ENCODE measurements at regions not wholly inside any gene's neighbourhood (a gene's known extent, or its start where the extent isn't known, plus 50 kb on each side); places are given as distances from the start of the nearest gene placed in this dataset.

GRCh38 chr9:99431103-99431502 lies 209.0 kb downstream of the SEC61B start:
- no peak overlapping the region for H3K4me3 ChIP-seq (replicated peaks in 1 of 2; ENCODE audit: low read depth in 2 of 2, low read length in 2 of 2)
- TF ChIP-seq, protein P1, sequence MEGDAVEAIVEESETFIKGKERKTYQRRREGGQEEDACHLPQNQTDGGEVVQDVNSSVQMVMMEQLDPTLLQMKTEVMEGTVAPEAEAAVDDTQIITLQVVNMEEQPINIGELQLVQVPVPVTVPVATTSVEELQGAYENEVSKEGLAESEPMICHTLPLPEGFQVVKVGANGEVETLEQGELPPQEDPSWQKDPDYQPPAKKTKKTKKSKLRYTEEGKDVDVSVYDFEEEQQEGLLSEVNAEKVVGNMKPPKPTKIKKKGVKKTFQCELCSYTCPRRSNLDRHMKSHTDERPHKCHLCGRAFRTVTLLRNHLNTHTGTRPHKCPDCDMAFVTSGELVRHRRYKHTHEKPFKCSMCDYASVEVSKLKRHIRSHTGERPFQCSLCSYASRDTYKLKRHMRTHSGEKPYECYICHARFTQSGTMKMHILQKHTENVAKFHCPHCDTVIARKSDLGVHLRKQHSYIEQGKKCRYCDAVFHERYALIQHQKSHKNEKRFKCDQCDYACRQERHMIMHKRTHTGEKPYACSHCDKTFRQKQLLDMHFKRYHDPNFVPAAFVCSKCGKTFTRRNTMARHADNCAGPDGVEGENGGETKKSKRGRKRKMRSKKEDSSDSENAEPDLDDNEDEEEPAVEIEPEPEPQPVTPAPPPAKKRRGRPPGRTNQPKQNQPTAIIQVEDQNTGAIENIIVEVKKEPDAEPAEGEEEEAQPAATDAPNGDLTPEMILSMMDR (IDR thresholded peaks at IDR 0.05; ENCODE audit: low read depth, low read length), result no peak
- peak; percentile 66 to 73 for DNase-seq (ENCODE audit: low read depth in 2 of 2)

- DNase-seq (ENCODE audit: low read depth in 2 of 2), result no peak
- H3K4me3 ChIP-seq (replicated peaks in 1 of 2; ENCODE audit: low read depth in 2 of 2, low read length in 2 of 2), result no peak overlapping the region
- TF ChIP-seq, protein P1 (IDR thresholded peaks at IDR 0.05; ENCODE audit: low read depth, low read length), result no peak
Observed at GRCh38 chr9:99432075-99432474, 210.0 kb downstream of the SEC61B start.

DNA sequence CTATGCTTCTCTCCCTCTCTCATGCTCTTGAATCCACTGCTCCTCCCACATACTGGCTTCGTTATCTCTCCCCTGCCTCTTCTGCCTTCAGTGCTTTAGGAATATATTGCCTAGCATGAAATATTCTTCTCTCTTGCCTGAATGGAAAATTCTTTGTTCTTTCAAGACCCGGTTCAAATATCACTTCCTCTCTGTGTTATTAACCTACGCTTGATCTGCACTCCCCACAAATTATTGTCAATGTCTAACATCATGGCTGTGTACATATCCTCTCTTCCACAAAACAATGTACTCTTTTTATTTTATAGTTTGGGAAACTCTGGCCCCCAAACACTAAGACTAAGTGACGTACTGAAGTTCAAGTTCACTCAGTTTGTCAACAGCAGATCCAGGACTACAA lies 211.0 kb downstream of the SEC61B start:
- TF ChIP-seq, protein P1 (IDR thresholded peaks at IDR 0.05; ENCODE audit: low read depth, low read length), result no peak
- H3K4me3 ChIP-seq (replicated peaks in 1 of 2; ENCODE audit: low read depth in 2 of 2, low read length in 2 of 2), result no peak overlapping the region
- no peak for DNase-seq (ENCODE audit: low read depth in 2 of 2)

DNA sequence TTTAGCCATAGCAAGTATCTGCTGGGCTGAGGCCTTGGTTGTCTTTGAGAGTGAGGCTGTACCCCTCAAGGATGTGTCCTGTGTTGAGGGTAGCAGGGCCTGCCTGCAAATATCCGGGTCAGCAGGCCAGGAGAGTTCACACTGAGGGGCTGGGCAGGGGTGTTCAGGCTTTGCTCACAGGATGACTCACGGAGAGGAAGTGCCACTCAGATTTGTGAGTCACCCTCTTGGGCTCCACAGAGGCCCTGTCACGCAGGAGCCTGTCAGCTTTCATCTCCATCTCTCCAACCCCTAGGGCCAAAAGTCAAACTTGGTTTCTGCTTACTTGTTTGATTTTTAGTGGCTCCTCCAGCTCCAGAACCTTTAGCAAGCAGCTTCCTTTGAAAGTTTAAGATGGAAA lies 211.5 kb downstream of the SEC61B start:
- TF ChIP-seq, protein P1 (IDR thresholded peaks at IDR 0.05; ENCODE audit: low read depth, low read length), result no peak
- H3K4me3 ChIP-seq (replicated peaks in 1 of 2; ENCODE audit: low read depth in 2 of 2, low read length in 2 of 2), result no peak overlapping the region
- DNase-seq (ENCODE audit: low read depth in 2 of 2), result peak; percentile 62 to 77

DNA sequence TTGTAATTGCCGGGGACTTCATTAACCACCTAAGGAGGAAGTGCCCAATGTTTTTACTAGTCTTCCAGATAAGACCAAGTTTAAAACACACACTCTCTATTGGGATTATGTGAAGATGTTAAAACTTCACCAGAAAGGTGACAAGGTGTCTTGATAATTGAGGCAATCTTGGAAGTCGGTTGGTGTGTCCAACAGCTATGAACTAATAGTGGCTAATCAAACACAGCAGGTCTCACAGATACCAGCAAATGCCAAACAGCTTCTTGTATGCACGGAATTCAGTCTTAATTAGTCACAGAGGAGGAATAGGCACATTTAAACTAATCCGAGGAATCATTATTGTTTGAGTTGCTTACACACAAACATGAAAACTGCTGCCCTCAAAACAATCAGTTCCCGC lies 214.5 kb downstream of the SEC61B start:
- TF ChIP-seq, protein P1 (IDR thresholded peaks at IDR 0.05; ENCODE audit: low read depth, low read length), result no peak
- no peak overlapping the region for H3K4me3 ChIP-seq (replicated peaks in 1 of 2; ENCODE audit: low read depth in 2 of 2, low read length in 2 of 2)
- DNase-seq (ENCODE audit: low read depth in 2 of 2), result no peak

DNA sequence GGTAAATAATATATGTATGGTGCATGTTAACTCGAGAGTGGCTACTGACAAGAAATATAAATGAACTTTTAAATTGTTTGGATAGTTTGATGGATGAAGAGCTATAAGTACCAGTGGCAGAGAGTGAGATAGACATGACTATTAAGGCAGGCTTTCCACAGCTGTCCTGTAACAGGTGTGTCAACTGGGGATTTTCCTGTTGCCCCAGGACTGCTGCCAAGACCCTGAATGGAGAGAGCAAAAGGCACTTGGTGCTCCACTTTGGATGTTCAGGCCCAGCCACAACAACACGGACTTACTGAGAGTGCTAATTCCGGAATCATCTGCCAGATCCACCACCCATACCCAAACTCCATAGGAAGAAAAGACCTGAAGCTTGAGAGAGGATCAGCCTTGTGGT lies 215.1 kb downstream of the SEC61B start:
- H3K4me3 ChIP-seq (replicated peaks in 1 of 2; ENCODE audit: low read depth in 2 of 2, low read length in 2 of 2), result no peak overlapping the region
- TF ChIP-seq, protein P1 (IDR thresholded peaks at IDR 0.05; ENCODE audit: low read depth, low read length), result no peak
- DNase-seq (ENCODE audit: low read depth in 2 of 2), result no peak

GRCh38 chr9:99438596-99438995 lies 216.5 kb downstream of the SEC61B start:
- DNase-seq (ENCODE audit: low read depth in 2 of 2), result no peak
- H3K4me3 ChIP-seq (replicated peaks in 1 of 2; ENCODE audit: low read depth in 2 of 2, low read length in 2 of 2), result no peak overlapping the region
- TF ChIP-seq, protein P1 (IDR thresholded peaks at IDR 0.05; ENCODE audit: low read depth, low read length), result no peak
